ENCODE measurements at regions not wholly inside any gene's neighbourhood (a gene's known extent, or its start where the extent isn't known, plus 50 kb on each side); places are given as distances from the start of the nearest gene placed in this dataset.

DNA sequence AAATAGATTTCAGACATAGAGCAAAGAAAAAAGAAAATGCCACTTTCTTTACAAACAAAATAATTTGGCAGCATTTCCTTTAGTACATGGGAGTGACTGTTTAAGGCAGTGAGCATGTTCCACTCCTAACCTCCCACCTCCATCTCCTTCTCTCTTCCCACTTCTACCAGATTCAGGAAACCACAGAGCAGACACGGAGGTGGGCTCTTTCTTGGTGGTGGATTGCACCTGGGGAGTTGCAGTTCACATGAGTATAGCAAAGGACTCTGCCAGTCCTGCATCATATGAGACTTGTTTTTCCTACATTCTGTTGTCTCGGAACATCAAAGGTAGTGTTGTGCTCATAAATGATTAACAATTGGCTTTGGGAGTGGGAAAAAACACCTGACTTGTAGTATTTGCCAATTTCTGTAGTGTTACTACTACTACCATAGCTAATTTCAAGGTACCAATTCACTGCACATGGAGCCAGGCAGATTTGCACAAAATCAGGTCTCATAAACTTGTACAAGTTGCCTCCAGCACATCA, 137.2 kb downstream of the SPP2 start:
- TF ChIP-seq ESRRA (CRISPR knock-in tag; IDR thresholded peaks at IDR 0.05; ENCODE audit: low read depth) (no peak), NFE2L2 (IDR thresholded peaks at IDR 0.05; ENCODE audit: low read length) (no peak), LCORL (IDR thresholded peaks at IDR 0.05) (no peak), LCORL (CRISPR knock-in tag; IDR thresholded peaks at IDR 0.05) (no peak), CBFB (CRISPR knock-in tag; IDR thresholded peaks at IDR 0.05) (no peak)
- TF ChIP-seq, protein P1, sequence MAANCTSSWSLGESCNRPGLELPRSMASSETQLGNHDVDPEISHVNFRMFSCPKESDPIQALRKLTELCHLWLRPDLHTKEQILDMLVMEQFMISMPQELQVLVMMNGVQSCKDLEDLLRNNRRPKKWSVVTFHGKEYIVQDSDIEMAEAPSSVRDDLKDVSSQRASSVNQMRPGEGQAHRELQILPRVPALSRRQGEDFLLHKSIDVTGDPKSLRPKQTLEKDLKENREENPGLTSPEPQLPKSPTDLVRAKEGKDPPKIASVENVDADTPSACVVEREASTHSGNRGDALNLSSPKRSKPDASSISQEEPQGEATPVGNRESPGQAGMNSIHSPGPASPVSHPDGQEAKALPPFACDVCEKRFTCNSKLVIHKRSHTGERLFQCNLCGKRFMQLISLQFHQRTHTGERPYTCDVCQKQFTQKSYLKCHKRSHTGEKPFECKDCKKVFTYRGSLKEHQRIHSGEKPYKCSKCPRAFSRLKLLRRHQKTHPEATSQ (CRISPR knock-in tag; IDR thresholded peaks at IDR 0.05; ENCODE audit: borderline replicate concordance) = no peak
- TF ChIP-seq, protein P2, sequence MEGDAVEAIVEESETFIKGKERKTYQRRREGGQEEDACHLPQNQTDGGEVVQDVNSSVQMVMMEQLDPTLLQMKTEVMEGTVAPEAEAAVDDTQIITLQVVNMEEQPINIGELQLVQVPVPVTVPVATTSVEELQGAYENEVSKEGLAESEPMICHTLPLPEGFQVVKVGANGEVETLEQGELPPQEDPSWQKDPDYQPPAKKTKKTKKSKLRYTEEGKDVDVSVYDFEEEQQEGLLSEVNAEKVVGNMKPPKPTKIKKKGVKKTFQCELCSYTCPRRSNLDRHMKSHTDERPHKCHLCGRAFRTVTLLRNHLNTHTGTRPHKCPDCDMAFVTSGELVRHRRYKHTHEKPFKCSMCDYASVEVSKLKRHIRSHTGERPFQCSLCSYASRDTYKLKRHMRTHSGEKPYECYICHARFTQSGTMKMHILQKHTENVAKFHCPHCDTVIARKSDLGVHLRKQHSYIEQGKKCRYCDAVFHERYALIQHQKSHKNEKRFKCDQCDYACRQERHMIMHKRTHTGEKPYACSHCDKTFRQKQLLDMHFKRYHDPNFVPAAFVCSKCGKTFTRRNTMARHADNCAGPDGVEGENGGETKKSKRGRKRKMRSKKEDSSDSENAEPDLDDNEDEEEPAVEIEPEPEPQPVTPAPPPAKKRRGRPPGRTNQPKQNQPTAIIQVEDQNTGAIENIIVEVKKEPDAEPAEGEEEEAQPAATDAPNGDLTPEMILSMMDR (CRISPR knock-in tag; IDR thresholded peaks at IDR 0.05) = no peak
- TF ChIP-seq, protein P3, sequence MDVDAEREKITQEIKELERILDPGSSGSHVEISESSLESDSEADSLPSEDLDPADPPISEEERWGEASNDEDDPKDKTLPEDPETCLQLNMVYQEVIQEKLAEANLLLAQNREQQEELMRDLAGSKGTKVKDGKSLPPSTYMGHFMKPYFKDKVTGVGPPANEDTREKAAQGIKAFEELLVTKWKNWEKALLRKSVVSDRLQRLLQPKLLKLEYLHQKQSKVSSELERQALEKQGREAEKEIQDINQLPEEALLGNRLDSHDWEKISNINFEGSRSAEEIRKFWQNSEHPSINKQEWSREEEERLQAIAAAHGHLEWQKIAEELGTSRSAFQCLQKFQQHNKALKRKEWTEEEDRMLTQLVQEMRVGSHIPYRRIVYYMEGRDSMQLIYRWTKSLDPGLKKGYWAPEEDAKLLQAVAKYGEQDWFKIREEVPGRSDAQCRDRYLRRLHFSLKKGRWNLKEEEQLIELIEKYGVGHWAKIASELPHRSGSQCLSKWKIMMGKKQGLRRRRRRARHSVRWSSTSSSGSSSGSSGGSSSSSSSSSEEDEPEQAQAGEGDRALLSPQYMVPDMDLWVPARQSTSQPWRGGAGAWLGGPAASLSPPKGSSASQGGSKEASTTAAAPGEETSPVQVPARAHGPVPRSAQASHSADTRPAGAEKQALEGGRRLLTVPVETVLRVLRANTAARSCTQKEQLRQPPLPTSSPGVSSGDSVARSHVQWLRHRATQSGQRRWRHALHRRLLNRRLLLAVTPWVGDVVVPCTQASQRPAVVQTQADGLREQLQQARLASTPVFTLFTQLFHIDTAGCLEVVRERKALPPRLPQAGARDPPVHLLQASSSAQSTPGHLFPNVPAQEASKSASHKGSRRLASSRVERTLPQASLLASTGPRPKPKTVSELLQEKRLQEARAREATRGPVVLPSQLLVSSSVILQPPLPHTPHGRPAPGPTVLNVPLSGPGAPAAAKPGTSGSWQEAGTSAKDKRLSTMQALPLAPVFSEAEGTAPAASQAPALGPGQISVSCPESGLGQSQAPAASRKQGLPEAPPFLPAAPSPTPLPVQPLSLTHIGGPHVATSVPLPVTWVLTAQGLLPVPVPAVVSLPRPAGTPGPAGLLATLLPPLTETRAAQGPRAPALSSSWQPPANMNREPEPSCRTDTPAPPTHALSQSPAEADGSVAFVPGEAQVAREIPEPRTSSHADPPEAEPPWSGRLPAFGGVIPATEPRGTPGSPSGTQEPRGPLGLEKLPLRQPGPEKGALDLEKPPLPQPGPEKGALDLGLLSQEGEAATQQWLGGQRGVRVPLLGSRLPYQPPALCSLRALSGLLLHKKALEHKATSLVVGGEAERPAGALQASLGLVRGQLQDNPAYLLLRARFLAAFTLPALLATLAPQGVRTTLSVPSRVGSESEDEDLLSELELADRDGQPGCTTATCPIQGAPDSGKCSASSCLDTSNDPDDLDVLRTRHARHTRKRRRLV (CRISPR knock-in tag; IDR thresholded peaks at IDR 0.05) = no peak

All from HepG2 (cell line).